Prostate gland (tissue), 2 donors: ENCODE measurements at regions not wholly inside any gene's neighbourhood (a gene's known extent, or its start where the extent isn't known, plus 50 kb on each side); places are given as distances from the start of the nearest gene placed in this dataset.

Experiments used
- CTCF ChIP-seq, 4 experiments: fragments of 200-600 bp in 2 of 4; fragments of 450-650 bp in 2 of 4; sonication (generic) in 2 of 4; IDR thresholded peaks; 1 replicate in 3 of 4; 2 replicates in 1 of 4; pipeline ENCODE4 v1.5.1; 2016 to 2019; ENCODE audit warnings: antibody characterized with exemption in 4 of 4, mild to moderate bottlenecking in 2 of 4, moderate library complexity in 2 of 4
- POLR2AphosphoS5 ChIP-seq: sonication (generic); formaldehyde crosslinking; IDR thresholded peaks from one replicate; pipeline ENCODE4 v1.6.1; 2017; ENCODE audit warnings: antibody characterized with exemption

- TF ChIP-seq CTCF (IDR thresholded peaks at IDR 0.05): no peak
- no peak for TF ChIP-seq POLR2AphosphoS5
Measured at GRCh38 chr10:78871796-78872195, 197.0 kb upstream of the ZMIZ1 start.
